OCI-M2 (cell line): ENCODE measurements at regions not wholly inside any gene's neighbourhood (a gene's known extent, or its start where the extent isn't known, plus 50 kb on each side); places are given as distances from the start of the nearest gene placed in this dataset.

ENCODE experiments used
- DNase-seq: peaks from one replicate; lab custom pipeline; 2025; ENCODE audit not compliant: unreplicated experiment; lab: John Stamatoyannopoulos, UW

DNA sequence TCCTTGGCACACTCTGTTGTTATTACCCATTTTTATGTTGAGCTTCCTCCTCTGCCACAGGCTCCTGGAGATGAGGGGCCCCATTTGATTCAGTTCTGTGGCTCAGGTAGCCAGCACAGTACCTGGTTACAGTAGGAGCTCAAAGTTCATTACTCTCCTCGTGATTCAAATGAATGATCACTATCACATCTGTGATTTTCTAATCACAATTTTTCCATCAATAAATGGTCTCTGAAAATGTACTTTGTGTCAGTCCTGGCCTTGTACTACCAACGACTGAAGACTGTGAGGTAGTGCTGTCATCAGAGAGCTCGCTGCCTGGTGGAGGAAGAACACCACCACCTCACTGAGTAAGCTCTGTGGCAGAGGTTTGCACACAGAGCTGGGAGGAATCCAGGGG, 106.8 kb upstream of the JUN start:
- DNase-seq: no peak

DNA sequence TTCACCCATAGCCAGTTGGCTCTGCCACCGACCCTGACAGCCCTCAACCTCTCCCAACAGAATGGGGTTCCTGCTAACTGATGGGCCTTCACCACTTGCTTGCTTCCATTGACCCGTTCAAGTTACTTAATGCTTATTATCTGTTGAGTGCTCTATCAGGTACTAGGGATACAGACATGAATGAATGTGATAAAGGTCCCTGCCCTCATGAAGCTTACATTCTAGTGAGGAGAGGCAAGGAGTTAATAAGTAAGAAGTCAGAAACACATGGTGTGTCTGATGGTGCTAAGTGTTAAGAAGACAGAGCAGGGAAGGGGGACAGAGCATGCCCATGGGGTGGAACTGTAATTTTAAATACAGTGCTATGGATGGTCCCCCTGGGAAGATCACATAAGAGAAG, 107.5 kb upstream of the JUN start:
- DNase-seq: no peak

DNA sequence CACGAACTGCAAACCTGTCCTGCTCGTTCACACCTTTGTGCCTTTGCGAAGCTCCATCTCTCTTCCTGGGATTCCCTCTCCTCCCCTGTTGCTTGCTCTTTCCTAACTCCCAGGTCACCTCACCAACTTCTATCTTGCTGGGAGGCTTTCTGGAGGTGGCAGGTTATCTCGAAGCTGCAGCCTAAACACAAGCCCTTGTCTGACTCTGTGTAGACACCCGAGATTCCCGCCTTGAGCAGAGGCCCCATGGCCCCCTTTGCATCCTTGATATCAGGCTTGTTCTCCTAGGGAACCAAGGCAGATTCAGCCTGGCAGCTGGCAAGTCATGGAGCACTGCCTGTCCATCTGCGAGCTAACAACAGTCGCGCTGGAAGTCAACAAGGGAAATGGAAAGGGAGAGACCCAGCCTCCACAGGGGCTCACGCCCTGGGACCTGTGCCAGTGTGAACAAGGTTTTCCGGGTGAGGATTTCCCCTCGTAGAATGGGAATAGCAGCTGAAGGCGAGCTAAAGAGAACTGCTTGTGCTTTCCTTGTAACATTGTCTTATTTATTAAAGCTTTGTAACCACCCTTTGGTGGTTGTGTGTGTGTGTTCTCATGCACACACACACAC, 109.5 kb upstream of the JUN start:
- no peak for DNase-seq

DNA sequence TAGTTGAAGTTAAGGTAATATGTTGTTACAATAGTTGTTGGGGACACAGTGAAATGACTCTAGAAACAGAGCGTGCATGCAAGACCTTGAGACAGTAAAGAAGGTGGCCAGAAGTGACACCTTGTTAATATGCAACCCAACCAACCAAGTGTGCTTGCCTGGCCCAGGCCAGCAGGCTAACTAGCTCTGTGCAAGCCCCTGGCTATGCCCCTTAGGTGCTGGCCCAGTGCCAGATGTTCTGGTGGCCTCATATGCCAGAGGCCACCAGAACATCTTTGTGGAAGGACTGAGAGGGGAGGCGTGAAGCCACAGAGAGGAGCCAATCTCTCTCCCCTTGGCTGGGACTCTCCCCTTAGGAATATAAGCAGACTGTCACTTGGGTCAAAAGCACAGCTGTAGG, 111.2 kb upstream of the JUN start:
- DNase-seq: no peak

DNA sequence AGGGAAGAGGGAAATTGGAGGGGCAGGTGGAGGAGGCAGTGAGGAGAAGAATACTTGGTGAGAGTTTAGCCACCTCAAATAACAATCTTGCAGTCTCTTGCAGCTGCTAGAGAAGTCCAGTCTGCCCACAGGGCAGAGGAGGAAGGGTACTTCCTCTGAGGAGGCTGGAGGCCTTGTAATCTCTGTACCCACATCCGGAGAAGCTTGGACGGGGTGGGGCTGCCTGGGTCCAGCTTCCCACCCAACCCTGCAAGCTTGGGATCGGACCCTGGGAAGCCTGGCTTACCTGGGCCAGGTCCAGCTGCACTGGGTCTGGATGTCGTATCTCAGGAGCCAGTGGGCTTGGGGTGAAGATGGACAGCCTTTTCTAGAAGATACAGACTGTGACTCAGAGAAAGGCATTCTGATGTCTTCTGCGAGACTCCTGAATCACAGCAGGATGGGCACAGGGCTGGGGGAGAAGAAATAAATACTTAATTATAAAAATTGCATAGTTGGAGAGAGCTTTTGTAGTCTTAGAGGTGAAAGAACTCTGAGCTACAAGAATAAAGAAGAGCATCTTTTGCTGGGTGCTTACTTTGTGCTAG, 111.8 kb upstream of the JUN start:
- no peak for DNase-seq

DNA sequence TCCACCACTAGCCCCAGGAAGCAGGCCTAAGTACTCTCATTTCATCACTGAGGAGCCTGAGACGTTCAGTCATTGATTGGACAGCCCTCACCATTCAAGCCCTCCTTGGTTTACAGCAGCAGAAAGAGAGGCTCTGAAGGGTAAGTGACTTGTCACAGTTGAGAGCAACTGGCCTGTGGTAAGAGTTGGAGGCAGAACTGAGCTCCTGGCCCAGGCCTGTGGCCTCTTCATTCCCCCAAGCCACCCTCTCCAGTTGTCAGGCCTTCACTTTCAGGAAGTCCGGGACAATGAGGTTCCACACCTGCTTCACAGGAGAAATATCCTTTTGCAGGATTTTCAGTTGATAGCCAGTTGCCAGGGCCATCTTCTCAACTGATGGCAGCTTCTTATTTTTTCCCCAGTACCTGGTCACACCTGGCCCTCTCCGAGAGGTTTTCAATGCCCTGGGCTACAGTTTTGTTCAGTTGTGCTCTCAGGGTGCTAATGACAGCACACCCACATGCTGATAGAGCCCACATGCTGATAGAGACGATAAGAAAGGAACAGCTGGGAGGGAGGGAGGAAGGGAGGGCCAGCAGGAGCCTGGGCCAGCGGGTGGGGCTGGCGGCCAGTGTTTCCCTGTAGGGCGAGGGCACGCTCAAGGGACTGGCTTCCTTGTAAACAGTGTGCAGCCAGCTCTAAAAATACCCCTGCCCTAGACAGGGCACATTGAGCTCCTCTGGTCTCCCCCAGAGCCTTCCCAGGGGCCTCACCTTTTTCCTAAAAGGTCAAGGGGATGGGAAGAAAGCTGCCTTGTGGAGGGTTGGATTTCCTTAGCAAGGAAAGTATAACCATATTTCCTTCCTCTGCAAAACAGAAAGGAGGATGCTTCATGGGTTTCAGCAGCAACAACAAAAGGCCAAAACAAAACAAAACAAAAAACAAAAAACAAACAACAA, 112.7 kb upstream of the JUN start:
- DNase-seq: no peak

DNA sequence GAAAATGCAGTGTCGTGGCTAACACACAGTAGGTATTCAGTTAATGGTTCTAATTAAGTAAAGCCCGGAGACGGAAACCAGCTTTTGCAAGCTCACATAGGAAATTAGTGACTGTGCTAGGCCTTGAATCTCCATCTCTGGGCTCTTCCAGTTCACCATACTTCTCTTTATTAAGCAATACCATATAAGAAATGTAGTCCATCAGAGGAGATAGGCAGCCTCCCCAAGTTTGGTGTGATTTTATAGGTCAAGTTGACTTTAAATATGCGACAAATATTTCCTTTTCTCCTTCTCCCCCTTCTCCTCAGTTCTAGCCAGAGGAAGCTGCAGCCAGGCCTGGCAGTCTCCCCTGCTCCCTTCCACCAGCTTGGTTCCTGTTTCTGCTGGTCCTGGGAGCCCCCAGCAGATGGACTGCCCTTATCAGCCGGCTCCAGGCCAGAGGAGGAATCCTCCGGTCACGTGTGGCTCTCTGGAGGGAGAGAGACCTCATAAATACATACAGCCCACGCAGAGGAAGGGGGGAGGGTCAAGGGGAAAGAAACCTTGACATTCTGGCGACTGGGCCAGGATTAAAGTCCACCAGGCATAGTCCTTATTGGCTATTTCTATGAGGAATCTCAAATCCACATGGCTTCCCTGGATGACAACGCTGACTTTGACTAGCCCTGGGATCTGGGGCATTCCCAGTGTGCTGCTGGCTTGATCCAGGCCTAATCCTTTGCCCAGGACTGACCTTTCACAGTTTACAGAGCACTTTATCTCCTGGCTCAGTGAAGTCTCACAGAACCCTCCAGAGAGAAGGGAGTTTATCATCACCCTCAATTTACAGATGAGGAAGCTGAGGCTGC, 115.1 kb upstream of the JUN start:
- DNase-seq: peak; percentile 71

DNA sequence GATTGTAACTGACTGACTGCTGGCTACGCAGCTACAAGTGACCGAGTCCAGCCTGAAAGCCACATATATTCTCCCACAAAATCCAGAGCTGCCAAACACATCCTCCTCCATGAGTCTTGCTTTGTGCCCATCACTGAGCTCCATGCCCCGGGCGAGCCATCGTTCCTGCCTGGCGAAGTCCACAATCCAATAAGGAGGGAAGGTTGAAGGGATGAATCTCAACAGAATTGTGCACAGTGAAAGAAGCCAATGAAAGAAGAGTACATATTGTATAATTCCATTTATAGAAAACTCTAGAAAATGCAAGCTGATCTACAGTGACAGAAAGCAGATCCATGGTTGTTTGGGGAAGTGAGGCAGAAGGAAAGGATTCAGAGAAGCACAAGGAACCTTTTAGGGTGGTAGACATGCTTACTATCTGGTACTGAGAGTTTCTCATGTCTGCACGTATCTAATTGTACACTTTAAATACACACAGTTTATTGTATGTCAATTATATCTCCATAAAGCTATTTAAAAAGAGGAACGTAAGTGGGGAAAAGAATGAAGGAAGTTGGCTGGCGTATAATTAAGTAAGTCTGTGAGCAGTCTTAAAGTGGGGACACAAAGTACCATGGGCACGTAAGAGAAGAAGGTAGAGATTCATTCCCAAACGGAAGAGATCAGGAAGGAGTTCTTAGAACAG, 115.9 kb upstream of the JUN start:
- no peak for DNase-seq

DNA sequence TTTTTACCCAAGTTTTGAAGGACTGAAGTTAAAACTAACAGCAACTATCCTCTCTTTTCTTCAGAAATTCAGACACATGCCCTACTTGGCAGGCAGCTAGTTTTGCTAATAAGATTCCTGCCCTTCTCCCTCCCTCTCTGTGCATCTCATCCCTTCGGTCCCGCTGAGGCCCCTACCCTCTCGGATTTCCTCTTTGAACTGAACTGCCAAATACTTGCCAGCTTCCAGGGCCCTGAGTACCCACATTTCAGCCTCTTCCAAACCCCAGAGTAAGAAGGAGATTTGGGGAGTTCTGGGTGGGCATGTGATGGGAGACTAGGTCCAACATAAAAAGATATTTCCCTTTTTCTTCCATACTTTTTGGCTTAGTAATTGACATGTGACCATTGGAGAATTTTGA, 116.5 kb upstream of the JUN start:
- DNase-seq: no peak

DNA sequence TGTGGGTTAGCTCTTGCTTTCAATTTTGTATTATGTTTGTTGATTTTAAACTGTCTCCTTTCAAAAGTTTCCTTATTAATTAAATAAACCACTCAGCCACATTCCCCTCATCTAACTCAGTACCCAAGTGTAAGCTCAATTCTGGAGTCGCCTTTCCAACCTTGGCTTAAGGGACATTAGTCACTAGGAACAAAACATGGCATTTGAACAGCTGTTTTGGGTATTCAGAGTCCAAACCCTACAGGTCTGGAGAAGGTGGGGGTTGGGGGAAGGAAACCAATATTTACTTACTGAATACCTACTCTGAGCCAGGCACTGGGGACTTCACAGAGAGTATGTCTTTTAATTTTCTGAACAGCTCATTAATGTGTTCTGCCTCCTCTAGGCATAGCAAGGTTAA, 117.2 kb upstream of the JUN start:
- no peak for DNase-seq

DNA sequence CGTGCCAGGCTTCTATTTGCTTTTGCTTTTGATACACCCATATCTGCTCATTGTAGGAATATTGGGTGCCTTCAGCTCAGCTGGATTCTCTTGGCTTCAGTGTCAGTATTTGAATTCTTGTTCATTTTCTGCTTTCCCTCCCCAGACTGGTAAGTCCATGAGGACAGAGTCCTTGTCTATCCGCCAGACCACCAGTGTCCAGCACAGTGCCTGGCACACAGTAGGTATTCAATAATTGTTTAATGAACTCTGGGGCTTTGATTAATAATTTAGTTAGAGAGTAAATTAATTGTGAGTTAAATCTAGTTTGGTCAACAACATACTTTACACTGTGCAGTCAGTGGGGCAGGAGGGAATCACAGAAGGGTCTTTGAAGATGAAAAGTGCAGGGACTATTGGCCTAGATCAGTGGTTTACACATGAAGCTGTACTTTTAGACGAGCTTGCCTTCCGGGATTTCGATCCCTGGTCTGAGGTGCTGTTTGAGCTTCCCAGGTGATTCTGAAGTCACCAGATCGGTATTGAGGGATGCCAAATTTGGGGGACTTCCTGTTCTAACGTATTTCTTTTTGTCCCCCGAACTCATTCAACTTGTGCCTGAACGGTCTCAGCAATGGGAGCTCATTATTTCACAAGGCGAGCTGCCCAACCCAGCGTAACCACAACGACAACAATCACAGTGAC, 119.1 kb upstream of the JUN start:
- DNase-seq: no peak

DNA sequence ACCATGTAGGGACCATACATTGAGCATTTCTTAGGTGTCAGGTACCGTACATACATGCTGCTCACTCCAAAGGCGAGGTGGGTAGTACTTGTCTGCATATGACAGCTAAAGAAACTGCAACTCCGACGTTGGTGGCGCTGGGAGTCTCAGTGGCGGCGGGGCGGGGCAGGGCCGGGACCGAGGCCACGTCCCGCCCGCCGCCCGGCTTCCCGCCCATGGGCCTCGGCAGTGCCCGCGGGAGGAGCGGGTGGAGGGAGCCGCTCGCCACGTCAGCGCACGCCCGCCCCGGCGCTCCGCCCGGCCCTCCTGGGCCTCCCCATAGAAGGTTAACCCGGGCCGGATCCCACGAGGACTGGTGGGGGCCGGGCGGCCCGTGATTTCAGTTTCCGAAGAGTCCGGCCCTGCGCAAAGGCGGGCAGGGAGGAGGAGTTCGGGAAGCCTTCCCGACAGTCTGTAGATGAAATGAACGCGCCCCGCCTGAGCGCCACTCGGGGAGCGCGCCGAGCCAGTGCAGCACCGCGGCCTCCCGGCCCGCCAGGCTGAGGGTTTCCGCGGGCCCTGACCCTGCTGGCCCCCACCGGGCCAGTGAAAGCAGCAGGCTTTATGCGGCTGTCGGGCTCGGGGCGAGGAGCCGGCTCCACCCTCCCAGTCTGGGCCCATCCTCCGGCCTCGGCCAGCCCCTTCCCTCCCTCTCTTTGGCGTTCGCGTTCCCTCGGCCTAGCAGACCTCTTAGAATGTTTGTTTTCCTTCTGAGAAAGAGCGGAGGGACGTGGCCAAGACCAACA, 119.9 kb upstream of the JUN start:
- DNase-seq: no peak

DNA sequence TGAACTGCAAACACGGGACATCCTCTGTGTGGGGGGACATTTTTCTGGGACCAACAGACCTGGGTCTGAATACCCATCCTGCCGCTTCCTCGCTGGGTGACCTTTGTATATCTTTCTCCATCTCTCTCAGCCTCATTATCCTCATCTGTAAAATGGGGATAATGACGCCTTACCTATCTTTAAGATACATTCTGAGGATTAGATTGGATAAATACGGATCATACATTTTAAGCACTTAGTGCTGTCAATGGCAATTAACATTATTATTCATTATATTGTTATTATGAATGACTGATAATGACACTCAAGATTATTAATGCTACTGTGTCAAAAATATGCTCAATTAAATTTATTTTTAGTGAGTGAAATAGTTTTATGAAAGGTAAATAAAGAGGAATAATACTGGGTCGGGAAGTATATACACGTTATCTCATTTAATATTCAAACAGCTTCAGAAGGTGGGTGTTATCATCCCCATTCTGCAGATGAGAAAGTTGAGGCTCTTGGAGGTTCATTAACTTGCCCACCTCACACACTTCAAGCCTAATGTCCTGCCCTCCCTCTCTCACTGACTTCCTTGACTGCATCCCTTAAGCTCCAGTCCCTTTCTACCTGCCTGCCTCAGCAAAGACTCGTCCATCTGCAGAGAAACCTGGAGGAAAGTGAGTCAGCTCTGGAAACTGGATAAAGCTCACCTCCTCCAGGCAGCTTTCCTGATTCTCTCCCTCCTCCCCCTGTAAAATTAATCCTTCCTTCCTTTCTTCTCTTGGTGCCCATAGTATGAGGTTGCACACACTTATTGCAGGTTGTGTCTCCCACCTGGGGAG, 120.7 kb upstream of the JUN start:
- no peak for DNase-seq

DNA sequence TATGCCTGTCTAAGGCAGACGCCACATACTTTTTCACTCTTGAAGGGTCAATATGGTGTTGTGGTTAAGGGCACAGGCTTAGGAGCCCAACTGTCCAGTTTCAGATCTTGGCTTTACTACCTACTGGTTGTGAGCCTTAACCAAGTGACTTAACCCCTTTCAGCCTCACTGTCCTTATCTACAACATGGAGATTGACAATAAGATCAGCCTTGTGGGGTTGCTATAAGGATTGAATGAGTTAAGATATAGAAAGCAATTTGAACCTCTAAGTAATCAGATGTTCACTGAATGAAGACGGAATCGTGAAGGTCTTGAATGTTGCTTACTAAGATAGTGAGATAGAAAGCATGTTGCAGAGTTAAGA, 121.3 kb upstream of the JUN start:
- no peak for DNase-seq

DNA sequence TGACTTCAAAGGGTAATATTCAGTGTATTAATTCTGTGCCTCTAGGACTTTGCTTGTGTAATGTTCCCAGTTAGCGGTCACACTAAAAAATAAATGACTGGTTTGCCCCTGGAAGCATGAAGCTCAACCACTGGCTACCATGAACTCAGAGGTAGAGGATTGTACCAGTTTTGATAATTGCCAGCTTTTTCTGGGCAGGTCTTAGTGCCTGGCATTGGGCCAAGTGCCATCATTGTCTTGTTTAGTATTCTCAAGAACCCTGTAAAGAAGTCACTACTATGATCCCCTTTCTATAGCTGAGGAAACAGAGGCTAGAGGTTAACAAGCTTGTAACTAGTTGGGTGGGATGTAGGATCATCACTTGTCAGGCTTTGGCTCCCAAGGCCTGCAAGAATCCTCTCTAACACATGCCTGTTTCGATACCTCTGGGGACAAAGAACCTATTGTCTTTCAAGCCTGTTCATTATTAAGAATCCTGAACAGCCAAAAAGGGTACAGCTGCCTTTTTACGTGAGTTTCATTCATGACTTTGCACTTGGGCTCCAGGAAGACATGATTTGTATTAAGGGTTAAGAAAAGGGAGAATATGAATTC, 121.9 kb upstream of the JUN start:
- DNase-seq: no peak

DNA sequence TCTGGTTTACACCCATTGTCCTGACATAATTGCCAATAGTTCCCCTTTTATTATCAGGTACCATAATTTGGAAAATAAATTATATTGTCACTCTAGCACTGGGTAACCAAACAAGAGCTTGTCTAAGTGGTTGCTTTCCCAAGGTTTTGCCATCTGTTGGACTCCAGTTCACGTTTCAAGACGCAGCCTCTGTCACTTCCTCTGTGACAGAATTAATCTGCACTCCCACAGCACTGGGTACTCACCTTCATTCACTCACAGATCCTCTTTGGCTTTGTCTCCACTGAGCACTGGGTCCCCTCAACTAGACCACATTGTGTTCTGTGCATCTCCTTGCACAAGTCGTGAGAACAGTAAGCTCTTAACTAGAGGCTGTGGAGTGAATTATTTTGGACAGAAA, 123.6 kb upstream of the JUN start:
- DNase-seq: no peak

DNA sequence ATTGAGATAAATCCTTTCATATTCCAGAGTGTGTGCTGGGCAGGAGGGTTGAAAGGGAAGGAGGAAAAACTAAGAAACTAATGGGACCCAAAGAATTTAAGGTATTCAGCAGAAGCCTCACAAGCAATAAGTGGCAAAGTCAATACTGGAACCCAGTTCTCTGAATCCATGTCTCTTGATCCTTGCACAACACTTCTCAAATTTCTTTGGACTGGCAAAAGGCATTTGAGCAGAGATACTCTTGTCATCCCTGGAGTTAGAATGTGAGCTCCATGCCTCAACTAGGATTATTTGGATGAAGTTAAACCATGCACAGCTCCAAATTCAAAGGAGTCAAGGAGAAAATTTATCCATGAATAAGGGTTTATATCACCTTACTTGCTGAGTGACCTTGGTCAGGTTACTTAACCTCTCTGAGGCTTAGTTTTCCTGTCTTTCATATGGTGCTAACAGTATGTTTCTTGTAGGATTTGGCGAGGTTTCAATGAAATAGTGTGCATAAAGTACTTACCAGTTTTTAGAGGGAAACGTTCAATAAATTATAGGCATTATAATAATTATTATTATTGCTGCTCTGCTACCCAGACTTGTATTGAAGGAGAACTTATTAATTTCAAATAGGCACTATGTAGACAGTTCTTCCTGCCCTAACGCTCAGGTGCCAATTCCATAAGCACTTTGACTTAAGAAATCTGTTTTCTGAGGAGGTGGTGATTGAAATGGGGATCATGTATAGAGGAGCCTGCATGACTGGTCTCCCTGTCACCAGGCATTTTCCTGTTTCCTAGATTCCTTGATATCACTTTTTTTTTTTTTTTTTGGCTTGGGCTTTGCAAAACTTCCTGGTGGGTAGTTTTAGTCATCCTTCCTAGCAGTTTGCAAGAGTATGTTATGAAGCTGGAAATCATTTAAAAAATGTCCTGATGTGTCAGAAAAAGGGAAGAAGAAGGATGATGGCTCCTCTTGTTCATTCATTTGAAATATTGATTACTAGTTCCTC, 125.0 kb upstream of the JUN start:
- no peak for DNase-seq
